ENCODE measurements at regions not wholly inside any gene's neighbourhood (a gene's known extent, or its start where the extent isn't known, plus 50 kb on each side); places are given as distances from the start of the nearest gene placed in this dataset.

DNA sequence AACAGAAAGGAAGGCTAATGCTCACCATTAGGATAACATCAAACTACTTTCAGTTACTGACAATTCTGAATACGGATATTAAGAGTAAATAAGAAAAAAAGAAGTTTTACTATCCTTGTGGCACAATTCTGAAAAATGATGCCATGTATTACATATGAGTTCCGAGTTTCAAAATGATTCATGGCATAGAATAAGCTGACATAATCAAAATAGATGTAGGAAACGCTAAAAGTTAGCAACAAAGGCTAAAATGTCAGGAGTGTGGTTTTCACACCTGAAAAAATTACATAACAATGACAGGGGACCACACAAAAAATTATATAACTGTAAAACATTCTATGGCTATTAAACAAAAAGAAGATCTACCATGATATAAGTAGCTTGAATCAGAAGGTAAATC, 1131.9 kb downstream of the OTOL1 start:
- H4K20me1 ChIP-seq (ENCODE audit: control insufficient read depth, insufficient read depth, insufficient read length), result no peaks in the 10 kb centered on the region
- H3K56ac ChIP-seq (ENCODE audit: insufficient read length, low read depth, low read length), result no peak overlapping the region
- H3K27me3 ChIP-seq (ENCODE audit: insufficient read depth, low read length), result no peaks in the 10 kb centered on the region
- no peak overlapping the region for H2BK20ac ChIP-seq (ENCODE audit: low read depth, low read length, poor library complexity, severe bottlenecking)
- no peaks in the 10 kb centered on the region for H3K79me2 ChIP-seq (ENCODE audit: insufficient read depth, low read length)
- H3K23ac ChIP-seq (ENCODE audit: insufficient read length, low read depth, low read length), result no peak overlapping the region
- H3K27me3 Mint-ChIP-seq (ENCODE audit: low read depth), result no peaks in the 10 kb centered on the region
- no peak overlapping the region for H3K4me2 ChIP-seq (ENCODE audit: insufficient read depth, insufficient read length, low read length)
- no peak overlapping the region for H2BK120ac ChIP-seq (ENCODE audit: low read depth, low read length, poor library complexity, severe bottlenecking)
- H3K27ac ChIP-seq (ENCODE audit: insufficient read length, low read depth, low read length), result no peak overlapping the region
- TF ChIP-seq, protein P1, sequence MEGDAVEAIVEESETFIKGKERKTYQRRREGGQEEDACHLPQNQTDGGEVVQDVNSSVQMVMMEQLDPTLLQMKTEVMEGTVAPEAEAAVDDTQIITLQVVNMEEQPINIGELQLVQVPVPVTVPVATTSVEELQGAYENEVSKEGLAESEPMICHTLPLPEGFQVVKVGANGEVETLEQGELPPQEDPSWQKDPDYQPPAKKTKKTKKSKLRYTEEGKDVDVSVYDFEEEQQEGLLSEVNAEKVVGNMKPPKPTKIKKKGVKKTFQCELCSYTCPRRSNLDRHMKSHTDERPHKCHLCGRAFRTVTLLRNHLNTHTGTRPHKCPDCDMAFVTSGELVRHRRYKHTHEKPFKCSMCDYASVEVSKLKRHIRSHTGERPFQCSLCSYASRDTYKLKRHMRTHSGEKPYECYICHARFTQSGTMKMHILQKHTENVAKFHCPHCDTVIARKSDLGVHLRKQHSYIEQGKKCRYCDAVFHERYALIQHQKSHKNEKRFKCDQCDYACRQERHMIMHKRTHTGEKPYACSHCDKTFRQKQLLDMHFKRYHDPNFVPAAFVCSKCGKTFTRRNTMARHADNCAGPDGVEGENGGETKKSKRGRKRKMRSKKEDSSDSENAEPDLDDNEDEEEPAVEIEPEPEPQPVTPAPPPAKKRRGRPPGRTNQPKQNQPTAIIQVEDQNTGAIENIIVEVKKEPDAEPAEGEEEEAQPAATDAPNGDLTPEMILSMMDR (conservative IDR thresholded peaks at IDR 0.05), result no peak
- H3K9me3 ChIP-seq (ENCODE audit: control insufficient read depth, low read depth, low read length), result no peaks in the 10 kb centered on the region
- H2BK5ac ChIP-seq (ENCODE audit: insufficient read length, low read length), result no peak overlapping the region
- peaks cover 2 to 9% of the 10 kb centered on the region in 2 experiments for H3K4me1 Mint-ChIP-seq
- H3K18ac ChIP-seq (ENCODE audit: insufficient read length, low read depth, low read length), result no peak overlapping the region
- H3K4me3 Mint-ChIP-seq, result no peak overlapping the region
- H2BK12ac ChIP-seq (ENCODE audit: insufficient read length, low read depth, low read length), result no peak overlapping the region
- H2AK5ac ChIP-seq (ENCODE audit: insufficient read length, low read length), result no peak overlapping the region
- no peak overlapping the region for H3K14ac ChIP-seq (ENCODE audit: insufficient read depth, low read length)
- no peaks in the 10 kb centered on the region for H3K4me1 ChIP-seq (ENCODE audit: insufficient read depth, low read length)
- no peak overlapping the region for H4K8ac ChIP-seq (replicated peaks; ENCODE audit: insufficient read length, low read depth, low read length)
- WGBS (ENCODE audit: extremely low coverage, insufficient read length, low lambda C conversion rate), result no CpG with 5 or more reads among the region's 3 CpGs
- H2BK15ac ChIP-seq (ENCODE audit: low read depth, low read length), result no peak overlapping the region
- no peak overlapping the region for H3T11ph ChIP-seq (ENCODE audit: low read length)
- H3K4ac ChIP-seq (ENCODE audit: low read depth, low read length), result no peak overlapping the region
- H4K91ac ChIP-seq (ENCODE audit: insufficient read length, low read depth, low read length), result no peak overlapping the region
- H3K9ac ChIP-seq (ENCODE audit: extremely low read depth, insufficient read length, low read length), result no peak overlapping the region
- peak overlapping the region in 1 of 3 experiments; percentile 70; a peak in 1 of 7 replicates for H3K27ac Mint-ChIP-seq
- H3K23me2 ChIP-seq (ENCODE audit: insufficient read length, low read depth, low read length, poor library complexity, severe bottlenecking), result no peaks in the 10 kb centered on the region
- H4K5ac ChIP-seq (ENCODE audit: insufficient read length, low read depth, low read length), result no peak overlapping the region
- no peaks in the 10 kb centered on the region for H3K79me1 ChIP-seq (ENCODE audit: insufficient read depth, low read depth, low read length, poor library complexity, severe bottlenecking)
- DNase-seq, result no peak
- peaks cover 0 to 3% (median 0%) of the 10 kb centered on the region in 3 experiments; a peak in 2 of 7 replicates for H3K36me3 Mint-ChIP-seq (ENCODE audit: insufficient read depth in 1 of 3, low read depth in 3 of 3)
- H3K9me3 Mint-ChIP-seq, result no peaks in the 10 kb centered on the region; a peak in 1 of 5 replicates
- no peak overlapping the region for H2AFZ ChIP-seq (ENCODE audit: low read length)

Data from H9 (cell line).